OCI-LY7 (cell line): ENCODE measurements at regions not wholly inside any gene's neighbourhood (a gene's known extent, or its start where the extent isn't known, plus 50 kb on each side); places are given as distances from the start of the nearest gene placed in this dataset.

ENCODE experiments used
- EZH2phosphoT487 ChIP-seq: fragments of 200-600 bp; sonication (generic); IDR thresholded peaks from 2 replicates; pipeline ENCODE4 v1.6.1; 2018; ENCODE audit warnings: low read depth, borderline replicate concordance, mild to moderate bottlenecking, mixed run types, antibody characterized with exemption, low read length, moderate library complexity, mixed read lengths
- TF ChIP-seq, protein P1 (sequence below): fragments of 200-600 bp; sonication (generic); conservative IDR thresholded peaks from 2 replicates; pipeline ENCODE4 v1.5.1; 2014; ENCODE audit warnings: mild to moderate bottlenecking, antibody characterized with exemption, low read length, moderate library complexity, mixed read lengths

DNA sequence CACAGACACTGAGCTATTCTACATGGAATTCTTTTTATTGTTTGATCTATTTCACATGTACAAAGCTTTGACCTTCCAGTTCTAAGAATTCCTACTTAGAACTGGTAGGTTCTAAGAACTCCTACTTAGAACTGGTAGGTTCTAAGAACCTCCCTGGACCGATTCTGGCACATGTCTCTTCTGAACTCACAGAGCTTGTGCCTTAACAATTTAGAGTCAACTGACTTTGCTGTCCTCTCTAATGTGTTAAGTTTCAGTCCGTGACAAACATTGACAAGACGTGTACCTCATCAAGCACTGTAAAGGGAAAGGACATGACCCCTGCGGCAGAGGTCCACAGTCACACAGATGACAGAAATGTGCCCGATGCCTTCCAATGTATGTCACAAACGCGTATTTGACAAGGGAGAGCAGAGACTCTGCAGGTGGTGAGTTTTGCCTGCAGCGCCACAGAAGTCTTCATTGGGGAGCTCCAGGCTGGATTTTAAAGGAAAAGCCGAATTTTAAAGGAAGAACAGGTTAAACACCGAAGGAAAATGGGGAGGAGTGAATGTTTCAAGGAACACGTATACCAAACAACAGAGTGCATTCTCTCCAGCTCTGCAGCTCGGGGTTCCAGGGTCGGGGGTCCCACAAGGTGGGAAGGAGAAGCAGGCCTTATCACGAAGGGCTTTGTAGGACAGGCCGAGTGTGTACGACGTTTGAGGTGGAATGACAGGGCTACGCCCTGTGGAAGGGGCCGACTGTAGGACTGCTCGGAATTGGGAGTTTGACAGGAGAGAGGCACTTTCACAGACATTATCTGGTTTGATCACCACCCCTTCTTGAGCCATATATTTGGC lies 161.1 kb upstream of the KLF14 start:
- TF ChIP-seq, protein P1, sequence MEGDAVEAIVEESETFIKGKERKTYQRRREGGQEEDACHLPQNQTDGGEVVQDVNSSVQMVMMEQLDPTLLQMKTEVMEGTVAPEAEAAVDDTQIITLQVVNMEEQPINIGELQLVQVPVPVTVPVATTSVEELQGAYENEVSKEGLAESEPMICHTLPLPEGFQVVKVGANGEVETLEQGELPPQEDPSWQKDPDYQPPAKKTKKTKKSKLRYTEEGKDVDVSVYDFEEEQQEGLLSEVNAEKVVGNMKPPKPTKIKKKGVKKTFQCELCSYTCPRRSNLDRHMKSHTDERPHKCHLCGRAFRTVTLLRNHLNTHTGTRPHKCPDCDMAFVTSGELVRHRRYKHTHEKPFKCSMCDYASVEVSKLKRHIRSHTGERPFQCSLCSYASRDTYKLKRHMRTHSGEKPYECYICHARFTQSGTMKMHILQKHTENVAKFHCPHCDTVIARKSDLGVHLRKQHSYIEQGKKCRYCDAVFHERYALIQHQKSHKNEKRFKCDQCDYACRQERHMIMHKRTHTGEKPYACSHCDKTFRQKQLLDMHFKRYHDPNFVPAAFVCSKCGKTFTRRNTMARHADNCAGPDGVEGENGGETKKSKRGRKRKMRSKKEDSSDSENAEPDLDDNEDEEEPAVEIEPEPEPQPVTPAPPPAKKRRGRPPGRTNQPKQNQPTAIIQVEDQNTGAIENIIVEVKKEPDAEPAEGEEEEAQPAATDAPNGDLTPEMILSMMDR = no peak
- TF ChIP-seq EZH2phosphoT487 = no peak
